ENCODE measurements at regions not wholly inside any gene's neighbourhood (a gene's known extent, or its start where the extent isn't known, plus 50 kb on each side); places are given as distances from the start of the nearest gene placed in this dataset.
"Not testable (repeated sequence)": the region's sequence is repeated elsewhere in the genome, so short reads cannot be mapped to it uniquely, and the experiment has no call there.

DNA sequence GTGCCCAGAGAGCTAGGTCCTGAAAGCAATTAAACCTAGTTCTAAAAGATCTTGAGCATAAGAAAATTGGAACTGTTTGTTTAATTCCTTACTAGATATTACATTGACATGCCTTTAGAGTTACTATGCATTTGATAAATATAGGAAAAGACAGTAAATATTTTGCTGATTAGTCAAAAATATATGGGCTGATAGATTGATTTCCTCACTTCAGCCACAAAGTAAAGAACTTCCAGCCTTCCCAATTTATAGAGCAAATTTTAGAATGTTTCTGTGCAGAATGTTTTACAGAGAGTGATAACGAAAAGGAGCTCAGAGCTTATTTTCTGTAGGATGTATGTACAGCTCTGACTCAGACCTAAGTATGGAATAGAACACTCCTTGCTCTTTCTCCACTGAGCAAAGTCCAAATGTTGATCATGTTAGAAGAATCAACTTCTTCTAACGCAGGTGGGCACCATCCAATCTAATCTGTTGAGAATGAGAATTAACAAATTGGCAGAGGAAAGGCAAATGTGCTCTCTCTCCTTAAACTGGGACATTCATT is 72.9 kb upstream of the PAM start:
- no peak overlapping the region for H3K4me3 ChIP-seq (ENCODE audit: low read depth, low read length)
- TF ChIP-seq, protein P1, sequence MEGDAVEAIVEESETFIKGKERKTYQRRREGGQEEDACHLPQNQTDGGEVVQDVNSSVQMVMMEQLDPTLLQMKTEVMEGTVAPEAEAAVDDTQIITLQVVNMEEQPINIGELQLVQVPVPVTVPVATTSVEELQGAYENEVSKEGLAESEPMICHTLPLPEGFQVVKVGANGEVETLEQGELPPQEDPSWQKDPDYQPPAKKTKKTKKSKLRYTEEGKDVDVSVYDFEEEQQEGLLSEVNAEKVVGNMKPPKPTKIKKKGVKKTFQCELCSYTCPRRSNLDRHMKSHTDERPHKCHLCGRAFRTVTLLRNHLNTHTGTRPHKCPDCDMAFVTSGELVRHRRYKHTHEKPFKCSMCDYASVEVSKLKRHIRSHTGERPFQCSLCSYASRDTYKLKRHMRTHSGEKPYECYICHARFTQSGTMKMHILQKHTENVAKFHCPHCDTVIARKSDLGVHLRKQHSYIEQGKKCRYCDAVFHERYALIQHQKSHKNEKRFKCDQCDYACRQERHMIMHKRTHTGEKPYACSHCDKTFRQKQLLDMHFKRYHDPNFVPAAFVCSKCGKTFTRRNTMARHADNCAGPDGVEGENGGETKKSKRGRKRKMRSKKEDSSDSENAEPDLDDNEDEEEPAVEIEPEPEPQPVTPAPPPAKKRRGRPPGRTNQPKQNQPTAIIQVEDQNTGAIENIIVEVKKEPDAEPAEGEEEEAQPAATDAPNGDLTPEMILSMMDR (IDR thresholded peaks at IDR 0.05; ENCODE audit: low read depth, low read length), result no peak

DNA sequence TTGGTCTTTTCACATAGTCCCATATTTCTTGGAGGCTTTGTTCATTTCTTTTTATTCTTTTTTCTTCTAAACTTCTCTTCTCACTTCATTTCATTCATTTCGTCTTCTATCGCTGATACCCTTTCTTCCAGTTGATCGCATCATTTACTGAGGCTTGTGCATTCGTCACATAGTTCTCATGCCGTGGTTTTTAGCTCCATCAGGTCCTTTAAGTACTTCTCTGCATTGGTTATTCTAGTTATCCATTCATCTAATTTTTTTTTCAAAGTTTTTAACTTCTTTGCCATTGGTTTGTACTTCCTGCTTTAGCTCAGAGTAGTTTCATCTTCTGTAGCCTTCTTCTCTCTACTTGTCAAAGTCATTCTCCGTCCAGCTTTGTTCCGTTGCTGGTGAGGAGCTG is 67.0 kb upstream of the PAM start:
- H3K4me3 ChIP-seq (ENCODE audit: low read depth, low read length), result not testable (repeated sequence)

DNA sequence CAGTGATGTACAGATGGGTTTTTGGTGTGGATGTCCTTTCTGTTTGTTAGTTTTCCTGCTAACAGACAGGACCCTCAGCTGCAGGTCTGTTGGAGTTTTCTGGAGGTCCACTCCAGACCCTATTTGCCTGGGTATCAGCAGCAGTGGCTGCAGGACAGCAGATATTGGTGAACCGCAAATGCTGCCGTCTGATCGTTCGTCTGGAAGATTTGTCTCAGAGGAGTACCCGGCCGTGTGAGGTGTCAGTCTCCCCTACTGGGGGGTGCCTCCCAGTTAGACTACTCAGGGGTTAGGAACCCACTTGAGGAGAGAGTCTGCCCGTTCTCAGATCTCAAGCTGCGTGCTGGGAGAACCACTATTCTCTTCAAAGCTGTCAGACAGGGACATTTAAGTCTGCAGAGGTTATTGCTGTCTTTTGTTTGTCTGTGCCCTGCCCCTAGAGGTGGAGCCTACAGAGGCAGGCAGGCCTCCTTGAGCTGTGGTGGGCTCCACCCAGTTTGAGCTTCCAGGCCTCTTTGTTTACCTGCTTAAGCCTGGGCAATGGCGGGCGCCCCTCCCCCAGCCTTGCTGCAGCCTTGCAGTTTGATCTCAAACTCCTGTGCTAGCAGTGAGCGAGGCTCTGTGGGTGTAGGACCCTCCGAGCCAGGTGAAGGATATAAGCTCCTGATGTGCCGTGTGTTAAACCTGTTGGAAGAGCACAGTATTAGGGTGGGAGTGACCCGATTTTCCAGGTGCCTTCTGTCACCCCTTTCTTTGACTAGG is 66.3 kb upstream of the PAM start:
- not testable (repeated sequence) for H3K4me3 ChIP-seq (ENCODE audit: low read depth, low read length)

DNA sequence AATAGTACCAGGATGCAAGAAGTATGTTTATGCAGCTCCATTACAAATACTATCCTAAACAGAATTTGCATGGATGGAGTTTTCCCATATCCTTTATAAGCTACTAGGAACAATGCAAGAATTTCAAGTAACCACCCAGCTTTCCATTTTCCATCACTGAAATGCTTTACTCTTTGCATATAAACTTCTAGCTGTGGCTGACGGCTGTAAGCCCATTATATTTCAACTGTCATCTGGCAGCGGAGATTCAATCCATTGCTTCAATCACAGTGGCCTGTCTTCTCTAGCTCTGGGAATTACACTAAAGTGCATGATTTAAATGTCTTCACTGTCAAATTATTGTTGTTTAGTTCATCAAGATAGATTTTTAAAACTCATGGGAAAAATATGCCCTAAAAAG is 64.2 kb upstream of the PAM start:
- TF ChIP-seq, protein P1 (IDR thresholded peaks at IDR 0.05; ENCODE audit: low read depth, low read length), result no peak
- H3K4me3 ChIP-seq (ENCODE audit: low read depth, low read length), result no peak overlapping the region

DNA sequence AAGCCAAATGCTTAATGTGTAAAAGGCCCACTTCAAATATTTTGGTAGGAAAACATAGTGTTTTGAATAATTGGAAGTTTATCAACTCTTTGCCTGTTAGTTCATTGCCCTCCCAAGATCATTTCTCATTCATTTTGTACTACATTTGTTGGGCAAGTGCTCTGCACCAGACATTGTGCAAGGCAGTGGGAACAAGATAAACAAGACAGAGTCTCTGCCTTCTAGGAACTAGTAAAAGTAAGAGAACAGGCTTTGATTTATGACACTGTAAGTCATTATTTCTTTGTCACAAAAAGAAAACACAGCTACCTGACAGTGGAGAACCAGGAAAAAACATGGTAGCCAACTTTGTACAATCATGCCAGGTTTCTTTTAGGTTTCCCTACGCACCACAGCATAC is 63.7 kb upstream of the PAM start:
- no peak overlapping the region for H3K4me3 ChIP-seq (ENCODE audit: low read depth, low read length)
- TF ChIP-seq, protein P1 (IDR thresholded peaks at IDR 0.05; ENCODE audit: low read depth, low read length), result no peak

DNA sequence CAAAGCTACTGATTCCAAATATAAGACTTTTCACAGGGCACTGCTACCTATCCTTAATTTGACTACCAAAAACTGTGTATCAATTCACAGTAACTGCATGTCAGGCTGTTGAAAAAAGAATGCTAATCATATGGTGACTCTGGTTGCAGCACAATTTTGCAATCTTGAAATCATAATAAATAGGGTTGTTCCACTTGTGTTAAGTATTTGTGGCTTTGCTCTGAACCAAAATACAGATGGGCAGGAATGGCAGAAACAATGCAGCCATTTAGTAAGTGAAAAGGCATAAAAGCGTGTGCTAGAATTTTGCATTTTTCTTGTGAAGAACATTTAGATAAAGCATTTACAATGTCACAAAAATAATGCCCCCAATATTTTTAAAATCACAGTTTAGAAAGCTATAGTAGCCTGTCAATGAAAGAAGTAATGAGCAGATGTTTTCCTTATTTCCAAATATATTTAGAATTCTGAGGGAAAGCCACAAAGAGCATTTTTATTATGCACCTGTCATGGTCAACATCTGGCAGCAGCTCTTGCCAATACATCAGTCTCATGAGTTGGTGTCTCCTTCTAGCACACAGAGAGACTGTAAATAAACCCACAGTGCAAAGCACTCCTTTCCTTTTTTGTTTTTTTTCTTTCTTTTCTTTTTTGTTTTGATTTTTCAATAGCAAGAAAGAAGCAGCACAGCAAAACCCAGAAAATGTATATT is 54.8 kb upstream of the PAM start:
- TF ChIP-seq, protein P1 (IDR thresholded peaks at IDR 0.05; ENCODE audit: low read depth, low read length), result no peak
- H3K4me3 ChIP-seq (ENCODE audit: low read depth, low read length), result no peak overlapping the region

DNA sequence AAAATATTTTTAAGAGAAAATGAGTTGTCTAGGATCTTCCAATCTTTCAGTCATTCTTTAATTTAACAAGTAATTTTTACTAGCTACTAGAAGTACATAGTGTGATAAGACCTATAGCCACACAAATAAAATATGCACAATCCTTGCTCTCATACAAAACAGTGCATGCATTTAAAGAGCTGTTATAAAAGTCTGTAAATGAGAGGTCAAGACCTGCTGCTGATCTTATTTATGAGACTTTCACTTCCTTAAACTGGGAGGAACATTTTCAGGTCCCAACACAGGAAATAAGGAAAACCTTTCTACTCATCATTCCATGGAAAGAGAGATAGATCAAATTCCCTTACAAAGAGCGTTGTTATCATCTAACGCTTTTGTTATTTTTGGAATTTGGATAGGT is 54.2 kb upstream of the PAM start:
- TF ChIP-seq, protein P1 (IDR thresholded peaks at IDR 0.05; ENCODE audit: low read depth, low read length), result no peak
- no peak overlapping the region for H3K4me3 ChIP-seq (ENCODE audit: low read depth, low read length)

DNA sequence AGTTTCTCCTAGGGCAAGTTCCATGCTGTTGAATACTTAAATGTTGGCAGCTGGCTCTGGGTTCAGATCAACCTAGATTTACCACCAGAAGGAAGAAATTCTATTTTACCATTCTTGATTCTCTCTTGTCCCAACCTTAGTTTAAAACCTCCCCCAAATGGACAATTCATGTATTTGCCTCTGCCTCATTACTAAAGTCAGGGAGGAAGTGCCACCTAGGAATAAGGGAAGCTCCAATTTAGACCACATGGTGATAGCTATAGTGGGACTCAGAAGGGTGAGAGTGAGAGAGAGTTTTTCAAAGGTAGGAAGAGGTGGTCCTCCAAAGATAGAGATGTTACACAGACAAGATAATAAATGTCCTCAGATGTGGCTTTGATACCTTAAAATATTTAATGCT is 53.4 kb upstream of the PAM start:
- no peak overlapping the region for H3K4me3 ChIP-seq (ENCODE audit: low read depth, low read length)
- TF ChIP-seq, protein P1 (IDR thresholded peaks at IDR 0.05; ENCODE audit: low read depth, low read length), result no peak
